ENCODE measurements at regions not wholly inside any gene's neighbourhood (a gene's known extent, or its start where the extent isn't known, plus 50 kb on each side); places are given as distances from the start of the nearest gene placed in this dataset.
"Not testable (repeated sequence)": the region's sequence is repeated elsewhere in the genome, so short reads cannot be mapped to it uniquely, and the experiment has no call there.

- no peak for DNase-seq (ENCODE audit: low read depth)
These were observed 258.7 kb upstream of the EXOC2 start for GRCh38 chr6:951399-952181.

GRCh38 chr6:947235-947934, 254.4 kb upstream of the EXOC2 start:
- no peak for DNase-seq (ENCODE audit: low read depth)

- no peak for DNase-seq (ENCODE audit: low read depth)
These were observed 253.6 kb upstream of the EXOC2 start for GRCh38 chr6:946546-946945.

GRCh38 chr6:939526-940252, 246.8 kb upstream of the EXOC2 start:
- peak; percentile 16 for DNase-seq (ENCODE audit: low read depth)

GRCh38 chr6:938916-939315, 246.0 kb upstream of the EXOC2 start:
- no peak for DNase-seq (ENCODE audit: low read depth)

GRCh38 chr6:938271-938905, 245.4 kb upstream of the EXOC2 start:
- DNase-seq (ENCODE audit: low read depth): no peak

- no peak for DNase-seq (ENCODE audit: low read depth)
These were observed 242.6 kb upstream of the EXOC2 start for GRCh38 chr6:935582-935981.

GRCh38 chr6:934686-935085, 241.7 kb upstream of the EXOC2 start:
- no peak for DNase-seq (ENCODE audit: low read depth)

GRCh38 chr6:931919-932318, 239.0 kb upstream of the EXOC2 start:
- not testable (repeated sequence) for DNase-seq (ENCODE audit: low read depth)

GRCh38 chr6:927157-927556, 234.2 kb upstream of the EXOC2 start:
- no peak for DNase-seq (ENCODE audit: low read depth)

- no peak for DNase-seq (ENCODE audit: low read depth)
These were observed 232.8 kb upstream of the EXOC2 start for GRCh38 chr6:925656-926213.

GRCh38 chr6:924661-925060, 231.7 kb upstream of the EXOC2 start:
- no peak for DNase-seq (ENCODE audit: low read depth)

GRCh38 chr6:921400-921799, 228.5 kb upstream of the EXOC2 start:
- no peak for DNase-seq (ENCODE audit: low read depth)

GRCh38 chr6:920512-920911, 227.6 kb upstream of the EXOC2 start:
- DNase-seq (ENCODE audit: low read depth): no peak

GRCh38 chr6:919500-919899, 226.6 kb upstream of the EXOC2 start:
- DNase-seq (ENCODE audit: low read depth): no peak

GRCh38 chr6:917939-918338, 225.0 kb upstream of the EXOC2 start:
- DNase-seq (ENCODE audit: low read depth): no peak

GRCh38 chr6:917296-917695, 224.4 kb upstream of the EXOC2 start:
- DNase-seq (ENCODE audit: low read depth): no peak

GRCh38 chr6:916131-916530, 223.2 kb upstream of the EXOC2 start:
- DNase-seq (ENCODE audit: low read depth): no peak

- peak; percentile 22 for DNase-seq (ENCODE audit: low read depth)
These were observed 220.2 kb upstream of the EXOC2 start for GRCh38 chr6:912871-913835.

GRCh38 chr6:907928-908327, 215.0 kb upstream of the EXOC2 start:
- no peak for DNase-seq (ENCODE audit: low read depth)

Measured in HT1080 (cell line).